ENCODE measurements at regions not wholly inside any gene's neighbourhood (a gene's known extent, or its start where the extent isn't known, plus 50 kb on each side); places are given as distances from the start of the nearest gene placed in this dataset.

DNA sequence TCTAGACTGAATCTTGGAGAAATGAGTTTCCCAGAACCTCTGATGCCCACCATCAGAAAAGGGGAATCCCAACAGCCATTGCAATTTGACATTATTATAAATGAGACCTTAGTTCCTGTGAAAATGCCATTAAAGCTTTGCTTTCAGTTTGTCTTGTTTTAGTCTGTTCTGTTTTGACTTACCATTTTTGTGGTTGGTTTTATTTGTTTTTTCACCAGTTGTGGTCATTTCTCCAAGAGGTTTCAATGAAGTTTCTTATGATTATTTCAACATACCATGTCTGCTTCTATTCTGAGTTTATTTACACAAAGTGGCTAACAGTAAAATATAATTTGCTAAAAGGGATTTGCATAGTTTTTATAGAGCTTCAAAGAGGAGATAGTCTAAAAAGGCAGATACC lies 175.0 kb upstream of the MCTP2 start:
- TF ChIP-seq, protein P1, sequence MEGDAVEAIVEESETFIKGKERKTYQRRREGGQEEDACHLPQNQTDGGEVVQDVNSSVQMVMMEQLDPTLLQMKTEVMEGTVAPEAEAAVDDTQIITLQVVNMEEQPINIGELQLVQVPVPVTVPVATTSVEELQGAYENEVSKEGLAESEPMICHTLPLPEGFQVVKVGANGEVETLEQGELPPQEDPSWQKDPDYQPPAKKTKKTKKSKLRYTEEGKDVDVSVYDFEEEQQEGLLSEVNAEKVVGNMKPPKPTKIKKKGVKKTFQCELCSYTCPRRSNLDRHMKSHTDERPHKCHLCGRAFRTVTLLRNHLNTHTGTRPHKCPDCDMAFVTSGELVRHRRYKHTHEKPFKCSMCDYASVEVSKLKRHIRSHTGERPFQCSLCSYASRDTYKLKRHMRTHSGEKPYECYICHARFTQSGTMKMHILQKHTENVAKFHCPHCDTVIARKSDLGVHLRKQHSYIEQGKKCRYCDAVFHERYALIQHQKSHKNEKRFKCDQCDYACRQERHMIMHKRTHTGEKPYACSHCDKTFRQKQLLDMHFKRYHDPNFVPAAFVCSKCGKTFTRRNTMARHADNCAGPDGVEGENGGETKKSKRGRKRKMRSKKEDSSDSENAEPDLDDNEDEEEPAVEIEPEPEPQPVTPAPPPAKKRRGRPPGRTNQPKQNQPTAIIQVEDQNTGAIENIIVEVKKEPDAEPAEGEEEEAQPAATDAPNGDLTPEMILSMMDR (IDR thresholded peaks at IDR 0.05) = no peak
- no peak for TF ChIP-seq POLR2A (IDR thresholded peaks at IDR 0.05)
